Endothelial cell of umbilical vein (primary cell): ENCODE measurements at regions not wholly inside any gene's neighbourhood (a gene's known extent, or its start where the extent isn't known, plus 50 kb on each side); places are given as distances from the start of the nearest gene placed in this dataset.

Source experiments
- CTCF ChIP-seq, 2 donors: IDR thresholded peaks; 1 replicate in 1 of 2; 2 replicates in 1 of 2; pipeline ENCODE4 v1.5.1; 2011; ENCODE audit warnings: low read length in 2 of 2, mild to moderate bottlenecking in 2 of 2, moderate library complexity in 2 of 2, control low read depth in 1 of 2, inconsistent platforms in 1 of 2, low read depth in 1 of 2; ENCODE audit not compliant: insufficient read depth in 1 of 2; ENCODE audit errors: extremely low read depth in 1 of 2
- FOS ChIP-seq: IDR thresholded peaks from 2 replicates; pipeline ENCODE4 v1.6.1; 2011; ENCODE audit warnings: mild to moderate bottlenecking, low read length, moderate library complexity, borderline replicate concordance; ENCODE audit not compliant: insufficient read depth
- JUN ChIP-seq: IDR thresholded peaks from 2 replicates; pipeline ENCODE4 v1.6.1; 2011; ENCODE audit warnings: borderline replicate concordance, low read depth; ENCODE audit not compliant: insufficient read length, insufficient read depth
- MYC ChIP-seq: IDR thresholded peaks from one replicate; pipeline ENCODE4 v1.6.1; 2011; ENCODE audit warnings: mild to moderate bottlenecking, low read depth, low read length
- POLR2A ChIP-seq: IDR thresholded peaks from 2 replicates; pipeline ENCODE4 v1.6.1; 2012; ENCODE audit warnings: low read depth, mild to moderate bottlenecking, control low read depth, low read length

GRCh38 chr6:147126618-147127022 is 77.6 kb upstream of the STXBP5 start:
- TF ChIP-seq MYC: no peak
- TF ChIP-seq CTCF (IDR thresholded peaks at IDR 0.05; ENCODE audit: extremely low read depth in 1 of 2, insufficient read depth in 1 of 2, low read depth in 1 of 2, low read length in 2 of 2): no peak
- TF ChIP-seq POLR2A: no peak
- no peak for TF ChIP-seq JUN
- no peak for TF ChIP-seq FOS
